ENCODE measurements at regions not wholly inside any gene's neighbourhood (a gene's known extent, or its start where the extent isn't known, plus 50 kb on each side); places are given as distances from the start of the nearest gene placed in this dataset.

GRCh38 chr1:190685676-190686075, 208.0 kb upstream of the BRINP3 start:
- no peak for TF ChIP-seq EZH2 (IDR thresholded peaks at IDR 0.05)
- no peak for TF ChIP-seq POLR2AphosphoS5 (IDR thresholded peaks at IDR 0.05; ENCODE audit: borderline replicate concordance, low read depth, low read length)
